ENCODE measurements at regions not wholly inside any gene's neighbourhood (a gene's known extent, or its start where the extent isn't known, plus 50 kb on each side); places are given as distances from the start of the nearest gene placed in this dataset.

GRCh38 chr11:11000579-11001283 lies 142.9 kb upstream of the ZBED5 start:
- DNase-seq = no peak
- Histone ChIP-seq H3K36me3 (ENCODE audit: insufficient read depth, low read length) (no peaks in the 10 kb centered on the region), H3K27me3 (ENCODE audit: insufficient read depth, low read length, poor library complexity) (peaks cover 3% of the 10 kb centered on the region), H3K4me1 (ENCODE audit: insufficient read depth, low read length) (no peaks in the 10 kb centered on the region), H3K9ac (ENCODE audit: low read depth, low read length) (no peak overlapping the region), H2AFZ (ENCODE audit: low read depth, low read length) (no peak overlapping the region), H3K9me3 (ENCODE audit: insufficient read depth, low read length, severe bottlenecking) (no peaks in the 10 kb centered on the region), H4K20me1 (ENCODE audit: insufficient read depth, low read length) (no peaks in the 10 kb centered on the region), H3K4me2 (ENCODE audit: insufficient read depth, low read length) (no peak overlapping the region), H3K79me2 (ENCODE audit: insufficient read depth, low read length) (no peaks in the 10 kb centered on the region), H3K27ac (ENCODE audit: low read length) (no peak overlapping the region), H3K4me3 (ENCODE audit: low read depth in 1 of 2, low read length in 2 of 2) (no peak overlapping the region)
- TF ChIP-seq CTCF (IDR thresholded peaks at IDR 0.05; ENCODE audit: borderline replicate concordance, extremely low read depth, low read length, poor library complexity, severe bottlenecking) = no peak
- TF ChIP-seq EZH2 (IDR thresholded peaks at IDR 0.05; ENCODE audit: borderline replicate concordance, low read depth, low read length, severe bottlenecking) = no peak
- no peak for ATAC-seq (ENCODE audit: insufficient read depth, low read depth)

- ATAC-seq (ENCODE audit: insufficient read depth, low read depth) (no peak), DNase-seq (no peak)
- Histone ChIP-seq H3K4me1 (ENCODE audit: insufficient read depth, low read length) (no peaks in the 10 kb centered on the region), H3K9ac (ENCODE audit: low read depth, low read length) (no peak overlapping the region), H2AFZ (ENCODE audit: low read depth, low read length) (no peak overlapping the region), H3K4me2 (ENCODE audit: insufficient read depth, low read length) (no peak overlapping the region), H3K4me3 (ENCODE audit: low read depth in 1 of 2, low read length in 2 of 2) (no peak overlapping the region), H3K27ac (ENCODE audit: low read length) (no peak overlapping the region), H4K20me1 (ENCODE audit: insufficient read depth, low read length) (no peaks in the 10 kb centered on the region), H3K36me3 (ENCODE audit: insufficient read depth, low read length) (no peaks in the 10 kb centered on the region), H3K9me3 (ENCODE audit: insufficient read depth, low read length, severe bottlenecking) (no peaks in the 10 kb centered on the region), H3K79me2 (ENCODE audit: insufficient read depth, low read length) (no peaks in the 10 kb centered on the region), H3K27me3 (ENCODE audit: insufficient read depth, low read length, poor library complexity) (peaks cover 2% of the 10 kb centered on the region)
- no peak for TF ChIP-seq EZH2 (IDR thresholded peaks at IDR 0.05; ENCODE audit: borderline replicate concordance, low read depth, low read length, severe bottlenecking)
- no peak for TF ChIP-seq CTCF (IDR thresholded peaks at IDR 0.05; ENCODE audit: borderline replicate concordance, extremely low read depth, low read length, poor library complexity, severe bottlenecking)
Observed at GRCh38 chr11:10998674-10999073, 140.8 kb upstream of the ZBED5 start.

- Histone ChIP-seq H3K79me2 (ENCODE audit: insufficient read depth, low read length) (no peaks in the 10 kb centered on the region), H2AFZ (ENCODE audit: low read depth, low read length) (no peak overlapping the region), H3K4me2 (ENCODE audit: insufficient read depth, low read length) (no peak overlapping the region), H3K36me3 (ENCODE audit: insufficient read depth, low read length) (no peaks in the 10 kb centered on the region), H3K4me1 (ENCODE audit: insufficient read depth, low read length) (no peaks in the 10 kb centered on the region), H4K20me1 (ENCODE audit: insufficient read depth, low read length) (no peaks in the 10 kb centered on the region), H3K27ac (ENCODE audit: low read length) (no peak overlapping the region), H3K27me3 (ENCODE audit: insufficient read depth, low read length, poor library complexity) (no peaks in the 10 kb centered on the region), H3K4me3 (ENCODE audit: low read depth in 1 of 2, low read length in 2 of 2) (no peak overlapping the region), H3K9me3 (ENCODE audit: insufficient read depth, low read length, severe bottlenecking) (no peaks in the 10 kb centered on the region), H3K9ac (ENCODE audit: low read depth, low read length) (no peak overlapping the region)
- ATAC-seq (ENCODE audit: insufficient read depth, low read depth) (no peak), DNase-seq (no peak)
- TF ChIP-seq CTCF (IDR thresholded peaks at IDR 0.05; ENCODE audit: borderline replicate concordance, extremely low read depth, low read length, poor library complexity, severe bottlenecking) (no peak), EZH2 (IDR thresholded peaks at IDR 0.05; ENCODE audit: borderline replicate concordance, low read depth, low read length, severe bottlenecking) (no peak)
Observed at GRCh38 chr11:10996678-10997077, 138.8 kb upstream of the ZBED5 start.

Measured in DND-41 (cell line).